GM12878 (cell line): ENCODE measurements at regions not wholly inside any gene's neighbourhood (a gene's known extent, or its start where the extent isn't known, plus 50 kb on each side); places are given as distances from the start of the nearest gene placed in this dataset.
"Not testable (repeated sequence)": the region's sequence is repeated elsewhere in the genome, so short reads cannot be mapped to it uniquely, and the experiment has no call there.

Experiments
- ATAC-seq: fragments of 200-7000 bp; cut with Tn5 transposase; 3 replicates; pipeline ENCODE4 v1.9.1; 2020; ENCODE audit warnings: mild to moderate bottlenecking, moderate library complexity
- BruUV-seq: library from RNA; stranded (reverse); fragments of 400-500 nt; replicated peaks from 2 replicates; lab custom pipeline; 2021; lab: Mats Ljungman, UMichigan
- CTCF ChIA-PET: fragments of 300-600 bp; sonication (Branson Sonifier 250); formaldehyde crosslinking; extraction: SDS; loops from one replicate; lab custom pipeline; 2021; ENCODE audit warnings: inconsistent platforms; lab: Yijun Ruan, JAX
- POLR2A ChIA-PET: fragments of 350-600 bp; formaldehyde crosslinking; extraction: SDS; loops from one replicate; lab custom pipeline; 2021; ENCODE audit warnings: inconsistent platforms; lab: Charles Lee
- RAD21 ChIA-PET: fragments of 300-600 bp; sonication (Branson Sonifier 250); formaldehyde crosslinking; loops from one replicate; lab custom pipeline; 2023; ENCODE audit warnings: antibody characterized with exemption; ENCODE audit not compliant: unreplicated experiment; lab: Charles Lee
- SMC1A ChIA-PET: fragments of 300-600 bp; sonication (Branson Sonifier 250); formaldehyde crosslinking; loops from one replicate; lab custom pipeline; 2023; ENCODE audit not compliant: unreplicated experiment, uncharacterized antibody; lab: Charles Lee
- DNase-seq: peaks from one replicate; pipeline ENCODE4 v3.0.0-alpha.2; 2011; ENCODE audit warnings: low read depth, low spot score
- FAIRE-seq: peaks from 3 replicates; lab custom pipeline; 2011; peaks lifted over from hg19 to GRCh38; lab: Jason Lieb, UNC
- H2AFZ ChIP-seq: 2 replicates; pipeline ENCODE4 v1.6.0; 2011; ENCODE audit warnings: low read depth, low read length, control low read depth; ENCODE audit not compliant: control insufficient read depth
- H3K27ac ChIP-seq: 2 replicates; pipeline ENCODE4 v1.5.1; 2011; ENCODE audit warnings: control low read depth; ENCODE audit not compliant: control insufficient read depth, insufficient read depth
- H3K27me3 ChIP-seq, 2 experiments: replicated peaks in 1 of 2; 2 replicates each; pipeline versions ENCODE4 v1.6.0 to v1.6.1; 2011; ENCODE audit warnings: low read length in 1 of 2; ENCODE audit not compliant: control insufficient read depth in 2 of 2, insufficient read depth in 2 of 2
- H3K36me3 ChIP-seq, 2 experiments: 2 replicates each; pipeline ENCODE4 v1.5.1; 2011; ENCODE audit warnings: low read length in 1 of 2; ENCODE audit not compliant: control insufficient read depth in 2 of 2, insufficient read depth in 2 of 2
- H3K4me1 ChIP-seq: 2 replicates; pipeline ENCODE4 v1.6.1; 2011; ENCODE audit warnings: mild to moderate bottlenecking, low read length, moderate library complexity, mixed read lengths; ENCODE audit not compliant: control insufficient read depth, insufficient read depth
- H3K4me2 ChIP-seq: 2 replicates; pipeline ENCODE4 v1.6.0; 2011; ENCODE audit warnings: control low read depth; ENCODE audit not compliant: control insufficient read depth, insufficient read depth
- H3K4me3 ChIP-seq: fragments of 200-600 bp; sonication (generic); 2 replicates; pipeline ENCODE4 v1.5.1; 2016
- H3K79me2 ChIP-seq: 2 replicates; pipeline ENCODE4 v1.6.0; 2011; ENCODE audit warnings: low read length; ENCODE audit not compliant: control insufficient read depth, insufficient read depth
- H3K9ac ChIP-seq: 2 replicates; pipeline ENCODE4 v1.8.0; 2011; ENCODE audit warnings: low read length, control low read depth, mixed read lengths; ENCODE audit not compliant: control insufficient read depth, insufficient read depth
- H3K9me3 ChIP-seq: replicated peaks from 3 replicates; pipeline ENCODE4 v1.5.1; 2011; ENCODE audit warnings: mild to moderate bottlenecking, low read length; ENCODE audit not compliant: control insufficient read depth, insufficient read depth
- H4K20me1 ChIP-seq: 2 replicates; pipeline ENCODE4 v1.6.0; 2011; ENCODE audit not compliant: control insufficient read depth, insufficient read depth
- CBX5 ChIP-seq: sonication (generic); IDR thresholded peaks from 2 replicates; pipeline ENCODE4 v1.6.1; 2016; ENCODE audit warnings: low read depth, moderate library complexity, mild to moderate bottlenecking, inconsistent platforms
- EED ChIP-seq: sonication (generic); IDR thresholded peaks from 2 replicates; pipeline ENCODE4 v1.6.1; 2016; ENCODE audit warnings: antibody characterized with exemption, low read depth
- ETV6 ChIP-seq, 2 experiments: fragments of 450-650 bp in 1 of 2; IDR thresholded peaks in 1 of 2; conservative IDR thresholded peaks in 1 of 2; 2 replicates each; pipeline ENCODE4 v1.6.1; 2014; ENCODE audit warnings: antibody characterized with exemption in 1 of 2, borderline replicate concordance in 1 of 2, low read depth in 1 of 2, mild to moderate bottlenecking in 1 of 2, moderate library complexity in 1 of 2
- NFYA ChIP-seq: IDR thresholded peaks from 2 replicates; pipeline ENCODE4 v1.6.1; 2011; ENCODE audit warnings: low read depth, mild to moderate bottlenecking, low read length, improper control_type of control experiment, borderline replicate concordance
- PAX8 ChIP-seq: fragments of 450-650 bp; IDR thresholded peaks from 2 replicates; pipeline ENCODE4 v1.6.1; 2017; ENCODE audit warnings: mild to moderate bottlenecking, moderate library complexity
- SP1 ChIP-seq: IDR thresholded peaks from one replicate; pipeline ENCODE4 v1.6.1; 2011; ENCODE audit warnings: low read depth, low read length
- STAT3 ChIP-seq: IDR thresholded peaks from 2 replicates; pipeline ENCODE4 v1.6.1; 2011; ENCODE audit warnings: low read depth, low read length, improper control_type of control experiment
- WGBS: methylation state at CpG from one replicate; pipeline ENCODE4 v1.1.6; 2016; ENCODE audit warnings: low lambda C conversion rate; ENCODE audit not compliant: insufficient replicate concordance, insufficient coverage; ENCODE audit errors: missing lambda C conversion rate; 5-methylcytosine and 5-hydroxymethylcytosine counted together
- in situ Hi-C: fragments of 300-500 bp; cut with MboI; formaldehyde crosslinking; loops from 9 replicates; pipeline ENCODE4 v1.14.3; 2018; ENCODE audit warnings: mixed read lengths
- intact Hi-C: fragments of 100-400 bp; cut with micrococcal nuclease; formaldehyde crosslinking; loops from one replicate; pipeline ENCODE4 v1.14.2; 2022; ENCODE audit not compliant: unreplicated experiment

GRCh38 chrX:113996781-113997180, 587.1 kb upstream of the HTR2C start:
- TF ChIP-seq PAX8: no peak
- TF ChIP-seq STAT3: no peak
- TF ChIP-seq EED: no peak
- TF ChIP-seq ETV6 (conservative IDR thresholded peaks at IDR 0.05 in 1 of 2, IDR thresholded peaks at IDR 0.05 in 1 of 2; ENCODE audit: borderline replicate concordance in 1 of 2, low read depth in 1 of 2): no peak
- no peak for TF ChIP-seq NFYA
- no peak for TF ChIP-seq SP1
- no peak for TF ChIP-seq CBX5
- no peaks in the 10 kb centered on the region for H3K79me2 ChIP-seq
- ChIA-PET CTCF (no interaction called here), POLR2A (interaction anchor here (0.6 kb wide), 1 partner anchor 137 kb away, joined by 4 read pairs; no protein-coding TSS in a partner anchor), RAD21 (no interaction called here), SMC1A (no interaction called here)
- H3K9me3 ChIP-seq: no peaks in the 10 kb centered on the region
- ATAC-seq (no peak), FAIRE-seq (no peak), DNase-seq (no peak)
- no peaks in the 10 kb centered on the region for H3K36me3 ChIP-seq
- H3K4me3 ChIP-seq: no peak overlapping the region
- intact Hi-C loops: no loop called here
- BruUV-seq: no TSS peak
- H3K4me2 ChIP-seq: no peak overlapping the region
- H2AFZ ChIP-seq: no peak overlapping the region
- no peak overlapping the region for H3K27ac ChIP-seq
- no peak overlapping the region for H3K9ac ChIP-seq
- H3K27me3 ChIP-seq: no peaks in the 10 kb centered on the region
- no peaks in the 10 kb centered on the region for H3K4me1 ChIP-seq
- in situ Hi-C loops: no loop called here
- 0% methylated on average over 1 of the region's 1 CpG for WGBS
- H4K20me1 ChIP-seq: no peaks in the 10 kb centered on the region

GRCh38 chrX:113991720-113992119, 592.2 kb upstream of the HTR2C start:
- H3K36me3 ChIP-seq, in situ Hi-C loops, H3K4me1 ChIP-seq, BruUV-seq, intact Hi-C loops, DNase-seq, H3K9me3 ChIP-seq, H3K9ac ChIP-seq, H3K4me2 ChIP-seq, H3K79me2 ChIP-seq, CTCF ChIA-PET, SMC1A ChIA-PET, H4K20me1 ChIP-seq, POLR2A ChIA-PET, H3K27ac ChIP-seq, H2AFZ ChIP-seq, FAIRE-seq, H3K27me3 ChIP-seq, RAD21 ChIA-PET, H3K4me3 ChIP-seq, ATAC-seq: not testable (repeated sequence)
- 20% methylated on average over 9 of the region's 9 CpGs for WGBS

GRCh38 chrX:113990669-113991068, 593.2 kb upstream of the HTR2C start:
- POLR2A ChIA-PET, ATAC-seq, SMC1A ChIA-PET, H3K4me1 ChIP-seq, in situ Hi-C loops, H3K9me3 ChIP-seq, H3K4me2 ChIP-seq, H3K9ac ChIP-seq, RAD21 ChIA-PET, BruUV-seq, H3K79me2 ChIP-seq, H3K27ac ChIP-seq, CTCF ChIA-PET, H4K20me1 ChIP-seq, H3K36me3 ChIP-seq, intact Hi-C loops, H2AFZ ChIP-seq, DNase-seq, FAIRE-seq, H3K27me3 ChIP-seq, H3K4me3 ChIP-seq: not testable (repeated sequence)
- WGBS: 17% methylated on average over 5 of the region's 5 CpGs
